ENCODE measurements at regions not wholly inside any gene's neighbourhood (a gene's known extent, or its start where the extent isn't known, plus 50 kb on each side); places are given as distances from the start of the nearest gene placed in this dataset.

DNA sequence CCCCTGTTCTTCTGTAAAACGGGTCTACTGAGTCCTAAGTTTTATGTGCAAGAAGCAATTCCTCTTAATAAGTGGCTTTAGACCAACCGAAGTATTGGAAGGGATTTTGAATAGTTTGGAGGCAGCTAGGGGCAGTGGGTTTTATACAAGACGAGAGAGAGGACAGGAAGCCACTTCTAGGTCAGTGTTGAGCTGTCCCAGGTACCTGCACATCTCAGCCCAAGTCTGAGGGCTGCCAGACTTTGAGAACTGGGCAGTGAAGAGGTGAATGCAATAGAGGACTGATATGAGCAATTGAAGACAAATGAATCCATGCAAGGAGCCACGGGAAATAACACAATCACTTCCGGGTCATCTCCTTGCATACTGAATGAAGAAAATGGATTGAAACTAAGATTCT, 273.5 kb downstream of the KLF6 start:
- dilution Hi-C loops (cut with HindIII; ENCODE audit: low sequenced_read_pairs, unreplicated experiment) (no loop called here), intact Hi-C loops (cut with micrococcal nuclease) (no loop called here), in situ Hi-C loops (cut with MboI; ENCODE audit: low sequenced_read_pairs) (no loop called here)
- TF ChIP-seq NFE2L2 (IDR thresholded peaks at IDR 0.05; ENCODE audit: low read depth, low read length): no peak
- TF ChIP-seq, protein P1, sequence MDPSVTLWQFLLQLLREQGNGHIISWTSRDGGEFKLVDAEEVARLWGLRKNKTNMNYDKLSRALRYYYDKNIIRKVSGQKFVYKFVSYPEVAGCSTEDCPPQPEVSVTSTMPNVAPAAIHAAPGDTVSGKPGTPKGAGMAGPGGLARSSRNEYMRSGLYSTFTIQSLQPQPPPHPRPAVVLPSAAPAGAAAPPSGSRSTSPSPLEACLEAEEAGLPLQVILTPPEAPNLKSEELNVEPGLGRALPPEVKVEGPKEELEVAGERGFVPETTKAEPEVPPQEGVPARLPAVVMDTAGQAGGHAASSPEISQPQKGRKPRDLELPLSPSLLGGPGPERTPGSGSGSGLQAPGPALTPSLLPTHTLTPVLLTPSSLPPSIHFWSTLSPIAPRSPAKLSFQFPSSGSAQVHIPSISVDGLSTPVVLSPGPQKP (IDR thresholded peaks at IDR 0.05; ENCODE audit: borderline replicate concordance, low read depth, low read length): no peak
- TF ChIP-seq POLR2A (IDR thresholded peaks at IDR 0.05; ENCODE audit: low read depth, low read length): no peak
- TF ChIP-seq, protein P2, sequence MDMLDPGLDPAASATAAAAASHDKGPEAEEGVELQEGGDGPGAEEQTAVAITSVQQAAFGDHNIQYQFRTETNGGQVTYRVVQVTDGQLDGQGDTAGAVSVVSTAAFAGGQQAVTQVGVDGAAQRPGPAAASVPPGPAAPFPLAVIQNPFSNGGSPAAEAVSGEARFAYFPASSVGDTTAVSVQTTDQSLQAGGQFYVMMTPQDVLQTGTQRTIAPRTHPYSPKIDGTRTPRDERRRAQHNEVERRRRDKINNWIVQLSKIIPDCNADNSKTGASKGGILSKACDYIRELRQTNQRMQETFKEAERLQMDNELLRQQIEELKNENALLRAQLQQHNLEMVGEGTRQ (IDR thresholded peaks at IDR 0.05; ENCODE audit: low read depth, low read length): no peak
- TF ChIP-seq SMC3 (IDR thresholded peaks at IDR 0.05; ENCODE audit: low read depth, low read length): no peak
- no peak for TF ChIP-seq MAFK (IDR thresholded peaks at IDR 0.05; ENCODE audit: low read depth, low read length)
- no peak for TF ChIP-seq RFX5 (IDR thresholded peaks at IDR 0.05; ENCODE audit: low read depth, low read length)
- TF ChIP-seq MXI1 (IDR thresholded peaks at IDR 0.05; ENCODE audit: borderline replicate concordance, low read depth, low read length): no peak
- no peak for TF ChIP-seq RAD21 (IDR thresholded peaks at IDR 0.05; ENCODE audit: low read length)
- TF ChIP-seq, protein P3, sequence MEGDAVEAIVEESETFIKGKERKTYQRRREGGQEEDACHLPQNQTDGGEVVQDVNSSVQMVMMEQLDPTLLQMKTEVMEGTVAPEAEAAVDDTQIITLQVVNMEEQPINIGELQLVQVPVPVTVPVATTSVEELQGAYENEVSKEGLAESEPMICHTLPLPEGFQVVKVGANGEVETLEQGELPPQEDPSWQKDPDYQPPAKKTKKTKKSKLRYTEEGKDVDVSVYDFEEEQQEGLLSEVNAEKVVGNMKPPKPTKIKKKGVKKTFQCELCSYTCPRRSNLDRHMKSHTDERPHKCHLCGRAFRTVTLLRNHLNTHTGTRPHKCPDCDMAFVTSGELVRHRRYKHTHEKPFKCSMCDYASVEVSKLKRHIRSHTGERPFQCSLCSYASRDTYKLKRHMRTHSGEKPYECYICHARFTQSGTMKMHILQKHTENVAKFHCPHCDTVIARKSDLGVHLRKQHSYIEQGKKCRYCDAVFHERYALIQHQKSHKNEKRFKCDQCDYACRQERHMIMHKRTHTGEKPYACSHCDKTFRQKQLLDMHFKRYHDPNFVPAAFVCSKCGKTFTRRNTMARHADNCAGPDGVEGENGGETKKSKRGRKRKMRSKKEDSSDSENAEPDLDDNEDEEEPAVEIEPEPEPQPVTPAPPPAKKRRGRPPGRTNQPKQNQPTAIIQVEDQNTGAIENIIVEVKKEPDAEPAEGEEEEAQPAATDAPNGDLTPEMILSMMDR (conservative IDR thresholded peaks at IDR 0.05; ENCODE audit: low read depth, low read length): no peak
- no peak for TF ChIP-seq FOS (IDR thresholded peaks at IDR 0.05; ENCODE audit: low read depth, low read length)
- no peak for TF ChIP-seq MAZ (IDR thresholded peaks at IDR 0.05; ENCODE audit: borderline replicate concordance, low read depth, low read length)
- TF ChIP-seq CEBPB (IDR thresholded peaks at IDR 0.05; ENCODE audit: low read depth, low read length): no peak
- no peak for TF ChIP-seq BHLHE40 (IDR thresholded peaks at IDR 0.05; ENCODE audit: low read depth, low read length)
- Histone ChIP-seq H2AK5ac (ENCODE audit: low read depth, low read length) (no peak overlapping the region), H3K9ac (ENCODE audit: low read depth, low read length) (no peak overlapping the region), H3K4ac (ENCODE audit: low read depth, low read length) (no peak overlapping the region), H3K14ac (replicated peaks; ENCODE audit: low read depth, low read length) (no peak overlapping the region), H3K79me1 (ENCODE audit: low read depth in 1 of 2, low read length in 2 of 2) (no peaks in the 10 kb centered on the region), H4K91ac (ENCODE audit: insufficient read depth, low read depth, low read length) (no peak overlapping the region), H3K36me3 (ENCODE audit: control insufficient read depth, insufficient read depth, low read length) (no peaks in the 10 kb centered on the region), H2AFZ (replicated peaks; ENCODE audit: low read length, poor library complexity) (no peak overlapping the region), H3K23ac (ENCODE audit: low read depth, low read length) (no peak overlapping the region), H2BK15ac (ENCODE audit: low read depth, low read length) (no peak overlapping the region), H3K9me3 (ENCODE audit: control insufficient read depth, insufficient read depth, low read length) (peaks cover 5% of the 10 kb centered on the region), H2BK5ac (ENCODE audit: low read depth, low read length, poor library complexity, severe bottlenecking) (no peak overlapping the region), H3K4me1 (ENCODE audit: control insufficient read depth, insufficient read depth, low read length) (no peaks in the 10 kb centered on the region), H3K4me3 (ENCODE audit: insufficient read depth, low read depth, low read length) (no peak overlapping the region), H2BK20ac (ENCODE audit: low read depth, low read length) (no peak overlapping the region), H3K27me3 (ENCODE audit: control insufficient read depth, insufficient read depth, low read length) (no peaks in the 10 kb centered on the region; the same call in 1 of the 2 replicates), H3K4me2 (ENCODE audit: low read depth, low read length) (no peak overlapping the region), H3K9me1 (ENCODE audit: insufficient read depth, low read length) (no peaks in the 10 kb centered on the region), H2BK120ac (ENCODE audit: low read depth, low read length) (no peak overlapping the region), H4K8ac (ENCODE audit: low read depth in 2 of 2, low read length in 2 of 2) (no peak overlapping the region), H2AK9ac (replicated peaks; ENCODE audit: low read depth, low read length, poor library complexity) (no peak overlapping the region), H3K56ac (ENCODE audit: extremely low read depth, insufficient read depth, low read length) (no peak overlapping the region), H4K5ac (ENCODE audit: low read depth, low read length) (no peak overlapping the region), H3K27ac (ENCODE audit: insufficient read depth, low read length) (no peak overlapping the region), H4K20me1 (ENCODE audit: insufficient read depth, low read length) (no peaks in the 10 kb centered on the region), H3K18ac (ENCODE audit: low read depth, low read length) (no peak overlapping the region)
- ChIA-PET POLR2A (ENCODE audit: unreplicated experiment) (no interaction called here), CTCF (no interaction called here)
- no peak for ATAC-seq (ENCODE audit: low read depth)
- DNase-seq: no peak
- WGBS, 2 experiments (ENCODE audit: extremely low coverage in 2 of 2, insufficient read length in 1 of 2): 55% methylated on average over 2 of the region's 5 CpGs; no CpG with 5 or more reads in 1 of the 2 experiments
- no TSS peak for BruUV-seq (replicated peaks)
